ENCODE measurements at regions not wholly inside any gene's neighbourhood (a gene's known extent, or its start where the extent isn't known, plus 50 kb on each side); places are given as distances from the start of the nearest gene placed in this dataset.

GRCh38 chr5:110294281-110294680 is 432.2 kb downstream of the TMEM232 start:
- Histone ChIP-seq H3K4me3 (ENCODE audit: extremely low read depth in 1 of 4, insufficient read depth in 2 of 4, low read depth in 3 of 4, low read length in 4 of 4) (no peak overlapping the region), H3K23ac (ENCODE audit: insufficient read length) (no peak overlapping the region), H3K4me2 (ENCODE audit: insufficient read depth in 1 of 2, low read depth in 2 of 2, low read length in 2 of 2) (no peak overlapping the region), H4K91ac (replicated peaks; ENCODE audit: insufficient read length, low read length) (no peak overlapping the region), H3K27ac (ENCODE audit: low read depth, low read length) (no peak overlapping the region), H4K5ac (ENCODE audit: insufficient read length, low read depth, low read length) (no peak overlapping the region), H2BK20ac (ENCODE audit: low read length) (no peak overlapping the region), H3K9ac (replicated peaks in 1 of 4; ENCODE audit: extremely low read depth in 1 of 4, low read depth in 3 of 4, low read length in 3 of 4) (no peak overlapping the region), H3K79me2 (ENCODE audit: control insufficient read depth in 1 of 2, insufficient read depth in 2 of 2, low read length in 2 of 2) (no peaks in the 10 kb centered on the region), H2BK120ac (replicated peaks; ENCODE audit: low read depth, low read length) (no peak overlapping the region), H3K56ac (replicated peaks; ENCODE audit: insufficient read length, low read depth, low read length) (no peak overlapping the region), H2BK15ac (ENCODE audit: low read length) (no peak overlapping the region), H3K4ac (replicated peaks; ENCODE audit: insufficient read length, low read depth, low read length) (no peak overlapping the region), H3K23me2 (ENCODE audit: low read depth, low read length) (no peaks in the 10 kb centered on the region), H4K8ac (ENCODE audit: extremely low read depth, insufficient read depth, low read length) (no peak overlapping the region), H3K9me3 (ENCODE audit: insufficient read depth in 2 of 2, low read depth in 1 of 2, low read length in 1 of 2) (no peaks in the 10 kb centered on the region), H3K36me3 (ENCODE audit: control insufficient read depth in 2 of 4, insufficient read depth in 4 of 4, low read length in 3 of 4) (no peaks in the 10 kb centered on the region), H3K18ac (ENCODE audit: extremely low read depth, low read length) (no peak overlapping the region), H3K4me1 (replicated peaks in 1 of 4; ENCODE audit: control insufficient read depth in 3 of 4, insufficient read depth in 4 of 4, low read length in 3 of 4) (no peaks in the 10 kb centered on the region), H3K79me1 (ENCODE audit: low read depth, low read length) (no peaks in the 10 kb centered on the region), H2BK5ac (ENCODE audit: low read depth, low read length) (no peak overlapping the region), H2AFZ (ENCODE audit: low read length) (no peak overlapping the region), H2AK5ac (ENCODE audit: low read depth, low read length) (no peak overlapping the region), H2BK12ac (ENCODE audit: low read depth, low read length) (no peak overlapping the region), H3K14ac (ENCODE audit: insufficient read length) (no peak overlapping the region), H4K20me1 (replicated peaks in 1 of 2; ENCODE audit: control insufficient read depth in 1 of 2, insufficient read depth in 2 of 2, low read length in 2 of 2) (no peaks in the 10 kb centered on the region), H3K27me3 (replicated peaks in 1 of 4; ENCODE audit: control insufficient read depth in 3 of 4, extremely low read depth in 1 of 4, insufficient read depth in 3 of 4, low read length in 3 of 4) (no peaks in the 10 kb centered on the region)
- 98% methylated on average over 3 of the region's 3 CpGs; no CpG with 5 or more reads in 1 of the 2 experiments for WGBS, 2 experiments (ENCODE audit: extremely low coverage in 1 of 2, insufficient coverage in 1 of 2, insufficient read length in 1 of 2, insufficient replicate concordance in 2 of 2, low coverage in 1 of 2, low lambda C conversion rate in 2 of 2, missing lambda C conversion rate in 1 of 2)
- no peak for TF ChIP-seq CHD2 (IDR thresholded peaks at IDR 0.05; ENCODE audit: low read length)
- TF ChIP-seq BCL11A (IDR thresholded peaks at IDR 0.05; ENCODE audit: low read depth in 2 of 2, low read length in 2 of 2) = no peak
- TF ChIP-seq CEBPB (IDR thresholded peaks at IDR 0.05; ENCODE audit: low read depth, low read length) = no peak
- TF ChIP-seq TAF7 (optimal IDR thresholded peaks at IDR 0.05; ENCODE audit: borderline replicate concordance, low read depth, low read length) = no peak
- no peak for TF ChIP-seq JUND (IDR thresholded peaks at IDR 0.05; ENCODE audit: low read length)
- TF ChIP-seq FOSL1 (IDR thresholded peaks at IDR 0.05; ENCODE audit: insufficient read depth, low read depth, low read length) = no peak
- TF ChIP-seq CREB1 (IDR thresholded peaks at IDR 0.05) = no peak
- no peak for TF ChIP-seq SP1 (IDR thresholded peaks at IDR 0.05; ENCODE audit: low read depth, low read length)
- TF ChIP-seq KDM5A (IDR thresholded peaks at IDR 0.05; ENCODE audit: low read length) = no peak
- no peak for TF ChIP-seq GABPA (IDR thresholded peaks at IDR 0.05; ENCODE audit: borderline replicate concordance, insufficient read depth, low read length)
- ChIA-PET CTCF (ENCODE audit: partially characterized antibody) (interaction anchor here (0.8 kb wide), 1 partner anchor 12 kb away, joined by 3 read pairs; no protein-coding TSS in a partner anchor), POLR2A (ENCODE audit: partially characterized antibody) (no interaction called here)
- no peak for FAIRE-seq
- no peak for DNase-seq (ENCODE audit: low read depth in 1 of 2, low spot score in 2 of 2)
